Stomach (tissue), 4 donors: ENCODE measurements at regions not wholly inside any gene's neighbourhood (a gene's known extent, or its start where the extent isn't known, plus 50 kb on each side); places are given as distances from the start of the nearest gene placed in this dataset.

Experiments
- CTCF ChIP-seq, 7 experiments: fragments of 450-650 bp in 4 of 7; fragments of 200-600 bp in 3 of 7; sonication (generic) in 3 of 7; IDR thresholded peaks; one replicate each; pipeline ENCODE4 v1.5.1; 2016 to 2019; ENCODE audit warnings: antibody characterized with exemption in 7 of 7, control low read depth in 2 of 7, mild to moderate bottlenecking in 1 of 7
- EP300 ChIP-seq: sonication (generic); formaldehyde crosslinking; IDR thresholded peaks from one replicate; pipeline ENCODE4 v1.6.1; 2017; ENCODE audit warnings: antibody characterized with exemption
- POLR2AphosphoS5 ChIP-seq, 3 donors: sonication (generic); formaldehyde crosslinking; IDR thresholded peaks; one replicate each; pipeline ENCODE4 v1.6.1; 2016; ENCODE audit warnings: antibody characterized with exemption in 3 of 3

GRCh38 chr3:159237226-159237625 is 435.4 kb downstream of the MFSD1 start:
- no peak for TF ChIP-seq CTCF (IDR thresholded peaks at IDR 0.05)
- no peak for TF ChIP-seq POLR2AphosphoS5 (IDR thresholded peaks at IDR 0.05)
- no peak for TF ChIP-seq EP300
